Transverse colon (tissue), 4 donors: ENCODE measurements at regions not wholly inside any gene's neighbourhood (a gene's known extent, or its start where the extent isn't known, plus 50 kb on each side); places are given as distances from the start of the nearest gene placed in this dataset.

Experiments
- DNase-seq: peaks from one replicate; pipeline ENCODE4 v3.0.0-alpha.2; 2019
- H3K27ac ChIP-seq, 4 donors: fragments of 200-600 bp; sonication (generic); 2 replicates each; pipeline ENCODE4 v1.5.1; 2016 to 2018; ENCODE audit warnings: inconsistent platforms in 4 of 4
- H3K27me3 ChIP-seq: fragments of 200-600 bp; sonication (generic); 2 replicates; pipeline ENCODE4 v1.5.1; 2017; ENCODE audit warnings: inconsistent platforms
- H3K36me3 ChIP-seq, 4 donors: fragments of 200-600 bp; sonication (generic); 2 replicates each; pipeline ENCODE4 v1.5.1; 2017 to 2019; ENCODE audit warnings: inconsistent platforms in 4 of 4
- H3K4me1 ChIP-seq, 4 donors: fragments of 200-600 bp; sonication (generic); 2 replicates each; pipeline ENCODE4 v1.5.1; 2017 to 2020; ENCODE audit warnings: inconsistent platforms in 4 of 4
- H3K4me3 ChIP-seq, 4 donors: fragments of 200-600 bp; sonication (generic); 1 replicate in 1 of 4; 2 replicates in 3 of 4; pipeline versions ENCODE4 v1.5.1 to v1.6.1; 2017 to 2019; ENCODE audit warnings: inconsistent platforms in 4 of 4
- H3K9me3 ChIP-seq, 2 donors: fragments of 200-600 bp; sonication (generic); 2 replicates each; pipeline ENCODE4 v1.5.1; 2017 to 2019; ENCODE audit warnings: inconsistent platforms in 2 of 2
- CTCF ChIP-seq, 5 experiments: fragments of 200-600 bp in 3 of 5; fragments of 450-650 bp in 2 of 5; sonication (generic) in 3 of 5; IDR thresholded peaks; 1 replicate in 2 of 5; 2 replicates in 3 of 5; pipeline ENCODE4 v1.5.1; 2016 to 2017; ENCODE audit warnings: antibody characterized with exemption in 5 of 5, inconsistent platforms in 3 of 5, mild to moderate bottlenecking in 2 of 5, moderate library complexity in 1 of 5
- EP300 ChIP-seq: sonication (generic); formaldehyde crosslinking; IDR thresholded peaks from one replicate; pipeline ENCODE4 v1.6.1; 2017; ENCODE audit warnings: antibody characterized with exemption, low read depth
- POLR2A ChIP-seq: fragments of 450-650 bp; IDR thresholded peaks from one replicate; pipeline ENCODE4 v1.6.1; 2016; ENCODE audit warnings: antibody characterized with exemption, mild to moderate bottlenecking, moderate library complexity
- POLR2AphosphoS5 ChIP-seq, 3 donors: sonication (generic); formaldehyde crosslinking; IDR thresholded peaks; one replicate each; pipeline ENCODE4 v1.6.1; 2016; ENCODE audit warnings: antibody characterized with exemption in 3 of 3
- WGBS, 2 donors: methylation state at CpG; one replicate each; pipeline ENCODE4 v1.1.5; 2018; ENCODE audit warnings: low coverage in 1 of 2; 5-methylcytosine and 5-hydroxymethylcytosine counted together
- in situ Hi-C, 4 donors: fragments of 200-750 bp; cut with MboI; loops; one replicate each; pipeline versions ENCODE4 v1.15.0 to v1.15.1; 2017; ENCODE audit warnings: low sequenced_read_pairs in 3 of 4, low pct_ligation_motif_present in 1 of 4, low pct_unique_long_range_greater_than_20kb in 1 of 4
- intact Hi-C: fragments of 100-400 bp; cut with DNase I; formaldehyde crosslinking; loops from one replicate; pipeline ENCODE4 v1.15.1; 2023; ENCODE audit warnings: low total_unique reads

GRCh38 chr1:58248072-58248471, 298.5 kb downstream of the OMA1 start:
- WGBS, 2 donors, result 39% methylated on average over 5 of the region's 5 CpGs; no CpG with 5 or more reads in 1 of the 2 donors
- TF ChIP-seq CTCF (IDR thresholded peaks at IDR 0.05) (no peak), EP300 (no peak), POLR2A (no peak), POLR2AphosphoS5 (IDR thresholded peaks at IDR 0.05) (no peak)
- Histone ChIP-seq H3K36me3 (no peaks in the 10 kb centered on the region), H3K4me1 (peaks cover 0 to 19% (median 14%) of the 10 kb centered on the region in 4 donors), H3K27ac (no peak overlapping the region), H3K27me3 (peaks cover 38% of the 10 kb centered on the region), H3K9me3 (no peaks in the 10 kb centered on the region), H3K4me3 (no peak overlapping the region)
- no peak for DNase-seq
- intact Hi-C loops, result no loop called here
- in situ Hi-C loops, result no loop called here

GRCh38 chr1:58246549-58246948, 300.0 kb downstream of the OMA1 start:
- H3K36me3 ChIP-seq, result no peaks in the 10 kb centered on the region
- intact Hi-C loops, result no loop called here
- H3K4me1 ChIP-seq, result peaks cover 0 to 19% (median 14%) of the 10 kb centered on the region in 4 donors
- no peaks in the 10 kb centered on the region for H3K9me3 ChIP-seq
- TF ChIP-seq POLR2AphosphoS5 (IDR thresholded peaks at IDR 0.05) (no peak), CTCF (IDR thresholded peaks at IDR 0.05) (no peak), POLR2A (no peak), EP300 (no peak)
- in situ Hi-C loops, result no loop called here
- peaks cover 38% of the 10 kb centered on the region for H3K27me3 ChIP-seq
- 92 to 93% methylated on average over 3 to 4 of the region's 4 CpGs for WGBS, 2 donors
- DNase-seq, result no peak
- no peak overlapping the region for H3K4me3 ChIP-seq
- H3K27ac ChIP-seq, result no peak overlapping the region

- 67 to 83% methylated on average over 3 of the region's 3 CpGs for WGBS, 2 donors
- H3K9me3 ChIP-seq, result no peaks in the 10 kb centered on the region
- no peak for TF ChIP-seq POLR2A
- TF ChIP-seq EP300, result no peak
- no peak for TF ChIP-seq POLR2AphosphoS5 (IDR thresholded peaks at IDR 0.05)
- TF ChIP-seq CTCF (IDR thresholded peaks at IDR 0.05), result no peak
These were observed 301.7 kb downstream of the OMA1 start for GRCh38 chr1:58244872-58245271.

GRCh38 chr1:58238846-58239245, 307.7 kb downstream of the OMA1 start:
- no peak overlapping the region for H3K27ac ChIP-seq
- no peaks in the 10 kb centered on the region for H3K9me3 ChIP-seq
- in situ Hi-C loops (no loop called here), intact Hi-C loops (no loop called here)
- WGBS, 2 donors, result 38% methylated on average over 2 of the region's 2 CpGs; no CpG with 5 or more reads in 1 of the 2 donors
- H3K27me3 ChIP-seq, result no peaks in the 10 kb centered on the region
- H3K4me1 ChIP-seq, result no peaks in the 10 kb centered on the region
- H3K4me3 ChIP-seq, result no peak overlapping the region
- TF ChIP-seq CTCF (IDR thresholded peaks at IDR 0.05) (no peak), EP300 (no peak), POLR2A (no peak)
- no peak for DNase-seq
- no peaks in the 10 kb centered on the region for H3K36me3 ChIP-seq

More at GRCh38 chr1:58244872-58245271, 301.7 kb downstream of the OMA1 start:
- in situ Hi-C loops, result no loop called here
- Histone ChIP-seq H3K4me1 (peaks cover 0 to 16% (median 11%) of the 10 kb centered on the region in 4 donors), H3K36me3 (no peaks in the 10 kb centered on the region), H3K27ac (no peak overlapping the region), H3K4me3 (no peak overlapping the region), H3K27me3 (peaks cover 32% of the 10 kb centered on the region)
- DNase-seq, result no peak
- intact Hi-C loops, result no loop called here
